ENCODE measurements at regions not wholly inside any gene's neighbourhood (a gene's known extent, or its start where the extent isn't known, plus 50 kb on each side); places are given as distances from the start of the nearest gene placed in this dataset.

DNA sequence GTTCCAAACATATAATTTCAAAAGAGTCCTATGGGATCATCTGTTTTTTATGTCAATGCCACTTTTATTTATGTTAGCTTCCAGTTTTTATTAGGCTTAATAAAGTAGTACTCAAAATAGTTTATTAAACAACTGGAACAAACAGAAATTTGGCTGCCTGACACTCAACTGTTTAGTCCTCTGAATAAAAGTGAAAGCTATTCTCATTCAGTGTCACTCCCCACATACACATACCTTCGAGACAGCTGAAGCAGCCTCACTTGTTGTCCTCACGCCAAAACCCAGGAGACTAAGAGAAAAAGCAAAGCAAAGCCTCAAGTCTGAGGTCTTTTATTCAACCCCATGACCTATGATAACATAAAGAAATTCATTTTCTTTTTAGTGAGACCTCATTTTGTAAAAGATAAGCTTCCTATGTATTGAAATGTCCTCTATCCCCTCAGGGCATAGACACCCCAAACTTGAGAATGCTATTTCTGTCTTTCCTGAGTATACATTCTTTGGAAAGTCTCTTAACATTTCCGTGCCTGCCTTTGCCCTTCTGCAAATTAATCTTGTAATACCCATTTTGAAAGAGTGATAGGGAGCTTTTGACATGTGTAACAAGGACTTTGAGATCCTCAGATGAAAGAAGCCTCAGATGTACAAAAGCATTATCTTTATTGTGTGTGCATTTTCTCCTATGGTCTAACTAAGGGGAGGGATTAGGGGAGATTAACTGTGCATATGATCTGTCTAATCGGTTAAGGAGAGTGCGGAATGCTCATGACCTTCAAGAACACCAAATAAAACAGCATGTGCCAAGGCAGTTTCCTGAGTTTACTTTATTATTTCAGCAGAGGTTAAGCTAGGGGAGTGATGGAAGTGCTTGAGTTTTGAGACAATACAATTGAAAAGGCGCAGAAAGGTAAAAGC is 1523.7 kb upstream of the PIK3C3 start:
- no peak for ATAC-seq
- DNase-seq, result no peak

GRCh38 chr18:40423291-40423690 is 1531.7 kb upstream of the PIK3C3 start:
- ATAC-seq (no peak), DNase-seq (no peak)
- Histone ChIP-seq H3K27ac (no peak overlapping the region), H3K9me3 (no peaks in the 10 kb centered on the region), H3K4me1 (no peaks in the 10 kb centered on the region), H3K27me3 (ENCODE audit: low read depth) (no peaks in the 10 kb centered on the region), H3K4me3 (no peak overlapping the region), H3K36me3 (no peaks in the 10 kb centered on the region)
- TF ChIP-seq, protein P1, sequence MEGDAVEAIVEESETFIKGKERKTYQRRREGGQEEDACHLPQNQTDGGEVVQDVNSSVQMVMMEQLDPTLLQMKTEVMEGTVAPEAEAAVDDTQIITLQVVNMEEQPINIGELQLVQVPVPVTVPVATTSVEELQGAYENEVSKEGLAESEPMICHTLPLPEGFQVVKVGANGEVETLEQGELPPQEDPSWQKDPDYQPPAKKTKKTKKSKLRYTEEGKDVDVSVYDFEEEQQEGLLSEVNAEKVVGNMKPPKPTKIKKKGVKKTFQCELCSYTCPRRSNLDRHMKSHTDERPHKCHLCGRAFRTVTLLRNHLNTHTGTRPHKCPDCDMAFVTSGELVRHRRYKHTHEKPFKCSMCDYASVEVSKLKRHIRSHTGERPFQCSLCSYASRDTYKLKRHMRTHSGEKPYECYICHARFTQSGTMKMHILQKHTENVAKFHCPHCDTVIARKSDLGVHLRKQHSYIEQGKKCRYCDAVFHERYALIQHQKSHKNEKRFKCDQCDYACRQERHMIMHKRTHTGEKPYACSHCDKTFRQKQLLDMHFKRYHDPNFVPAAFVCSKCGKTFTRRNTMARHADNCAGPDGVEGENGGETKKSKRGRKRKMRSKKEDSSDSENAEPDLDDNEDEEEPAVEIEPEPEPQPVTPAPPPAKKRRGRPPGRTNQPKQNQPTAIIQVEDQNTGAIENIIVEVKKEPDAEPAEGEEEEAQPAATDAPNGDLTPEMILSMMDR (IDR thresholded peaks at IDR 0.05), result no peak
- intact Hi-C loops (cut with DNase I), result no loop called here

More for the DNA sequence above, 1523.7 kb upstream of the PIK3C3 start:
- TF ChIP-seq, protein P1 (IDR thresholded peaks at IDR 0.05), result no peak
- Histone ChIP-seq H3K27ac (no peak overlapping the region), H3K36me3 (no peaks in the 10 kb centered on the region), H3K9me3 (no peaks in the 10 kb centered on the region), H3K4me3 (no peak overlapping the region), H3K27me3 (ENCODE audit: low read depth) (no peaks in the 10 kb centered on the region), H3K4me1 (no peaks in the 10 kb centered on the region)
- intact Hi-C loops (cut with DNase I), result no loop called here

DNA sequence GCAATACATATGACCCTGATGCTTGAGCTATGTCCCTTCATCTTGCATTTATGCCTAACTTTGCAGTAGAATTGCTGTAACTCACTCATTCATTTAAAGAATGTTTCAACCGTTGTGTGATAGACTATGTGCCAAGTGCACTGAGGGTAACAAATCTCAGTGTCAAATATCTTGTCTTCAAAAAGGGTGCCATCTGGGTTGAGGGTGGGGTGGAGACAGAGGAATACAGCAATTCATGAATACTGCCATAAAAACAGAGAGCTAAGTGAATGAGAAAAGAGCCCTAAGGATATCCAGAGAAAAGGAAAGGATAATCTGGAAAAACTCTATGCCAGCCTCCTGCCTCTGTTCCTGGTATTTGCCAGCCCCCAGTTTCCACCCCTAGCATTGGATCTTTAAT is 1534.4 kb upstream of the PIK3C3 start:
- H3K9me3 ChIP-seq, result no peaks in the 10 kb centered on the region
- ATAC-seq (no peak), DNase-seq (no peak)
- H3K36me3 ChIP-seq, result no peaks in the 10 kb centered on the region
- H3K27me3 ChIP-seq (ENCODE audit: low read depth), result no peaks in the 10 kb centered on the region
- no peaks in the 10 kb centered on the region for H3K4me1 ChIP-seq
- intact Hi-C loops (cut with DNase I), result no loop called here
- TF ChIP-seq, protein P1 (IDR thresholded peaks at IDR 0.05), result no peak
- H3K4me3 ChIP-seq, result no peak overlapping the region
- H3K27ac ChIP-seq, result no peak overlapping the region

GRCh38 chr18:40417501-40417900 is 1537.5 kb upstream of the PIK3C3 start:
- DNase-seq (no peak), ATAC-seq (no peak)
- TF ChIP-seq, protein P1 (IDR thresholded peaks at IDR 0.05), result no peak
- intact Hi-C loops (cut with DNase I), result no loop called here
- H3K9me3 ChIP-seq, result no peaks in the 10 kb centered on the region
- no peaks in the 10 kb centered on the region for H3K4me1 ChIP-seq
- H3K4me3 ChIP-seq, result no peak overlapping the region
- H3K36me3 ChIP-seq, result no peaks in the 10 kb centered on the region
- H3K27ac ChIP-seq, result no peak overlapping the region
- no peaks in the 10 kb centered on the region for H3K27me3 ChIP-seq (ENCODE audit: low read depth)

GRCh38 chr18:40415821-40416220 is 1539.2 kb upstream of the PIK3C3 start:
- intact Hi-C loops (cut with DNase I), result no loop called here
- H3K4me1 ChIP-seq, result no peaks in the 10 kb centered on the region
- ATAC-seq (no peak), DNase-seq (no peak)
- TF ChIP-seq, protein P1 (IDR thresholded peaks at IDR 0.05), result no peak
- H3K27me3 ChIP-seq (ENCODE audit: low read depth), result no peaks in the 10 kb centered on the region
- H3K27ac ChIP-seq, result no peak overlapping the region
- H3K9me3 ChIP-seq, result no peaks in the 10 kb centered on the region
- H3K36me3 ChIP-seq, result no peaks in the 10 kb centered on the region
- no peak overlapping the region for H3K4me3 ChIP-seq
